Kidney capillary endothelial cell (primary cell): ENCODE measurements at regions not wholly inside any gene's neighbourhood (a gene's known extent, or its start where the extent isn't known, plus 50 kb on each side); places are given as distances from the start of the nearest gene placed in this dataset.

ENCODE experiments used
- DNase-seq: peaks from one replicate; pipeline ENCODE4 v3.0.0-alpha.2; 2018; ENCODE audit warnings: low spot score

GRCh38 chr2:48107326-48107925 lies 201.1 kb upstream of the FBXO11 start:
- peak; percentile 89 for DNase-seq

- no peak for DNase-seq
Observed at GRCh38 chr2:48108455-48108854, 202.2 kb upstream of the FBXO11 start.

- DNase-seq, result no peak
Observed at GRCh38 chr2:48109491-48110204, 203.3 kb upstream of the FBXO11 start.

GRCh38 chr2:48110492-48110891 lies 204.0 kb upstream of the FOXN2 start:
- peak; percentile 36 for DNase-seq

- no peak for DNase-seq
Observed at GRCh38 chr2:48112911-48113680, 201.4 kb upstream of the FOXN2 start.

GRCh38 chr2:48113767-48114166 lies 200.7 kb upstream of the FOXN2 start:
- DNase-seq, result no peak

- DNase-seq, result no peak
Observed at GRCh38 chr2:48114256-48114655, 200.2 kb upstream of the FOXN2 start.

GRCh38 chr2:48116497-48116896 lies 198.0 kb upstream of the FOXN2 start:
- no peak for DNase-seq

- no peak for DNase-seq
Observed at GRCh38 chr2:48118895-48119294, 195.6 kb upstream of the FOXN2 start.

GRCh38 chr2:48120112-48120511 lies 194.4 kb upstream of the FOXN2 start:
- DNase-seq, result no peak

GRCh38 chr2:48120759-48121242 lies 193.7 kb upstream of the FOXN2 start:
- no peak for DNase-seq

- no peak for DNase-seq
Observed at GRCh38 chr2:48122166-48122565, 192.3 kb upstream of the FOXN2 start.

GRCh38 chr2:48124592-48124991 lies 189.9 kb upstream of the FOXN2 start:
- DNase-seq, result no peak

GRCh38 chr2:48126162-48126561 lies 188.3 kb upstream of the FOXN2 start:
- no peak for DNase-seq

- no peak for DNase-seq
Observed at GRCh38 chr2:48127612-48128191, 186.8 kb upstream of the FOXN2 start.

GRCh38 chr2:48129293-48129950 lies 185.1 kb upstream of the FOXN2 start:
- no peak for DNase-seq

- DNase-seq, result no peak
Observed at GRCh38 chr2:48131539-48132270, 182.8 kb upstream of the FOXN2 start.

GRCh38 chr2:48132271-48132625 lies 182.2 kb upstream of the FOXN2 start:
- no peak for DNase-seq

GRCh38 chr2:48134704-48135103 lies 179.8 kb upstream of the FOXN2 start:
- no peak for DNase-seq

- DNase-seq, result no peak
Observed at GRCh38 chr2:48135797-48136196, 178.7 kb upstream of the FOXN2 start.

GRCh38 chr2:48137829-48138228 lies 176.7 kb upstream of the FOXN2 start:
- no peak for DNase-seq

- DNase-seq, result no peak
Observed at GRCh38 chr2:48138898-48139297, 175.6 kb upstream of the FOXN2 start.
